ENCODE measurements at regions not wholly inside any gene's neighbourhood (a gene's known extent, or its start where the extent isn't known, plus 50 kb on each side); places are given as distances from the start of the nearest gene placed in this dataset.

DNA sequence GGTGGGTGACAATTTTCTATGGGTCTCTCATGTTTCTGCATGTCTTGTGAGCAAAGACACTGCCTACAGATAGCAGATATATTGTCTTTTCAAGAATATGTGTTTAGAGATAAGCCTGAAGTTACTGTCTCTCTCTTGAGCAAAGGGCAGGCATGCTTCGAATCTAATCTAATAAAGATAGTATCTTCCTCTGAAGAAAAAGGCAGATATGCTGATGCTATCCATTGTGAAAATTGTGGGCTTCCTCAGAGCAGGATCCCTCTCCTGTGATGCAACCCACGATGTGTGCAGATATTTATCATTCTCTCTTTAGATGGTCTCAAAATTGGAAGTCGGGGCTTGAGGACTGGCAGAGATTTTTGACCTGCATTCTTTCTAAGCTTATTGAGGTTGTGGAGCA lies 187.0 kb downstream of the DACT1 start:
- TF ChIP-seq, protein P1, sequence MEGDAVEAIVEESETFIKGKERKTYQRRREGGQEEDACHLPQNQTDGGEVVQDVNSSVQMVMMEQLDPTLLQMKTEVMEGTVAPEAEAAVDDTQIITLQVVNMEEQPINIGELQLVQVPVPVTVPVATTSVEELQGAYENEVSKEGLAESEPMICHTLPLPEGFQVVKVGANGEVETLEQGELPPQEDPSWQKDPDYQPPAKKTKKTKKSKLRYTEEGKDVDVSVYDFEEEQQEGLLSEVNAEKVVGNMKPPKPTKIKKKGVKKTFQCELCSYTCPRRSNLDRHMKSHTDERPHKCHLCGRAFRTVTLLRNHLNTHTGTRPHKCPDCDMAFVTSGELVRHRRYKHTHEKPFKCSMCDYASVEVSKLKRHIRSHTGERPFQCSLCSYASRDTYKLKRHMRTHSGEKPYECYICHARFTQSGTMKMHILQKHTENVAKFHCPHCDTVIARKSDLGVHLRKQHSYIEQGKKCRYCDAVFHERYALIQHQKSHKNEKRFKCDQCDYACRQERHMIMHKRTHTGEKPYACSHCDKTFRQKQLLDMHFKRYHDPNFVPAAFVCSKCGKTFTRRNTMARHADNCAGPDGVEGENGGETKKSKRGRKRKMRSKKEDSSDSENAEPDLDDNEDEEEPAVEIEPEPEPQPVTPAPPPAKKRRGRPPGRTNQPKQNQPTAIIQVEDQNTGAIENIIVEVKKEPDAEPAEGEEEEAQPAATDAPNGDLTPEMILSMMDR (IDR thresholded peaks at IDR 0.05; ENCODE audit: borderline replicate concordance, insufficient read depth, low read depth, low read length): no peak
- H3K4me3 ChIP-seq (ENCODE audit: low read depth, low read length): no peak overlapping the region

DNA sequence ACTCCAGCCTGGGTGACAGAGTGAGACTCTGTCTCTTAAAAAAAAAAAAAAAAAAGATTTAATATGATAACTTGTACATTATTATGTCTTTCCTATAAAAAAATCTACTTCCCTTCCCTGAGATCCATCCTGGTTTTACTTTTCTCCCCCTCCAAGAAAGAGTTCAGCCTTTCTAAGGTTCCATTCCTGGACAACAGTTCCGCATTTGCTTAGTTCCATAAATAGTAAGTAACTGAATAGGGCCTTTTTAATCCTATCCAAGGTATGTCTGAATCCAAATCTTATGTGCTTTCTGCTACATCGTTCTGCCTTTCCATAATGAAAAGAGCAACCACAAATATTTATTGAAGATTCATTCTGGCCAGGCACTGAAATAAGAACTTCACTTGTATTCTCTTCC lies 187.8 kb downstream of the DACT1 start:
- TF ChIP-seq, protein P1 (IDR thresholded peaks at IDR 0.05; ENCODE audit: borderline replicate concordance, insufficient read depth, low read depth, low read length): no peak
- H3K4me3 ChIP-seq (ENCODE audit: low read depth, low read length): no peak overlapping the region

DNA sequence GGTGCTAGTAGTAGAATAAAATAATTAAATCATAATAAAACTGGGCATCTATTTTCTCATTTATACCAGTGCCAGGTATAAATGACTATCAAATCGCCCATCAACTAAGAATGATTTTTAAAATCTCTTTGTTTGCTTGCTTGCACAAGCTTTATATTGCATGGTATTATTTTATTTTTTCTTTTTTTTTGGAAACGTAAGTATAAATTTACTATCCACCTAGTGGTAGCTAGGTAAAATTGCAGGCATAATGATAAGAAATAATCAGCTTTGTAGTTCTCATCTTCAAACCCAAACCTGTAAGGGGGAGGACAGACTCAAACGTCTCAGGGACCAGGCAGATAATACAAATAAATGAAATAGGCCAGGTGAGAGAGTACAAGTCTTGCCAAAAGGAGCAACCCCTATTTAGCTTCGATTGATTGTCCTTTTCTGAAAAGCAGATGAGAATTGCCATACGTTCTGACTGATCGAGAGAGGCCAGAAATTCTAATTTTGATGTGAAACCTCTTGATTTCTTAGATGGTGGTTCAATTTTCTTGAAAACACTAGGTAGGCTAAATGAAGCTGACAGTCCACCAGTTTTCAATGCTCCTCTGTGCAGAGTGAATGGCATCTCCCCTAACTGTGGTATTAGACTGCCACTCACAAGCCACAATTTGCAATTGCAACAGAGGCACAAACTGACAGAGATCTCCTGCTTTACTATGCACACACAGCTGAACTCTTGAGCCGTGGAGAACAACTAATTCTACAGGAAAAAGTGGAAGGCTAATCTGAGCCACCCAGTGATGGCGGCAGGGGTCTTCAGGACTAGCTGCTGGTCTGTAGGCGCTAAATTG lies 189.3 kb downstream of the DACT1 start:
- no peak overlapping the region for H3K4me3 ChIP-seq (ENCODE audit: low read depth, low read length)
- TF ChIP-seq, protein P1 (IDR thresholded peaks at IDR 0.05; ENCODE audit: borderline replicate concordance, insufficient read depth, low read depth, low read length): 0 out of 2 replicates have a peak, but pooled peaks have one; percentile 6

DNA sequence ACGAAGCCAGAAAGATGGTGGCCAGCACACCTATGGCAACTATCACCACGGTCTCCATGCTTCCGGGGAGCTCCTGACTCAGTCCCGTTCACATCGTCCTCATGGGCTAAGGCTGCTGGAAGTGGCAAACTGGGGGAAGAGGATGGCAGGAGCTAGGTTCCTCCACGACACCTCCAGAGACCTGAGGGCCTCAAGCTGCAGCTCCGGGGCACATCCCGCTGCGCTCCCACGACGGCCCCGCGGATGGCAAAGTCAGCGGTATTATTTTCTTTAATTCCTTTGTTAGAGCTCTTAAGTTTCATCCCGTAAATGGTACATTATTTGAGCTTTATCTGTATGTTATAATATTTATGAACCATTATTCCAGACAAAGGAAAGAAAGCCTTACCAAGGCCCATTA lies 190.5 kb downstream of the DACT1 start:
- H3K4me3 ChIP-seq (ENCODE audit: low read depth, low read length): no peak overlapping the region
- TF ChIP-seq, protein P1 (IDR thresholded peaks at IDR 0.05; ENCODE audit: borderline replicate concordance, insufficient read depth, low read depth, low read length): no peak

DNA sequence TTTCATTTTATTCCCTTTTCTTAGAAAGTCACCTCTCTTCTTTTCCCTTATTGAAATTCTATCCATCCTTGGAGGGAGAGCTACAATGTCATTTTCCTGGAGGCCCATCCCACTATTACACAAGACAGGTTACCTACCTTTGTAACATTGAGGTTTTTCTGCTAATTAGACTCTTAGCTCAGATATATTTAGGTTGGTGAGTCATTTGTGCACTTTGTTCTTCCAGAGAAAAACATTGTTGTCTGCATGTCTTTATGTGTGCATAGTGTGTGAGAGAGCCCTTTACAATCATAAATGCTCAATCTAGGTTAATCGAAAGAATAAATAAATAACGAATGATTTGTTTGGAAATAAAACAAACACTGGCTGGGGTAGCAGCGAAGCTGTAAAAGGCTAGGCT lies 191.8 kb downstream of the DACT1 start:
- TF ChIP-seq, protein P1 (IDR thresholded peaks at IDR 0.05; ENCODE audit: borderline replicate concordance, insufficient read depth, low read depth, low read length): no peak
- no peak overlapping the region for H3K4me3 ChIP-seq (ENCODE audit: low read depth, low read length)

DNA sequence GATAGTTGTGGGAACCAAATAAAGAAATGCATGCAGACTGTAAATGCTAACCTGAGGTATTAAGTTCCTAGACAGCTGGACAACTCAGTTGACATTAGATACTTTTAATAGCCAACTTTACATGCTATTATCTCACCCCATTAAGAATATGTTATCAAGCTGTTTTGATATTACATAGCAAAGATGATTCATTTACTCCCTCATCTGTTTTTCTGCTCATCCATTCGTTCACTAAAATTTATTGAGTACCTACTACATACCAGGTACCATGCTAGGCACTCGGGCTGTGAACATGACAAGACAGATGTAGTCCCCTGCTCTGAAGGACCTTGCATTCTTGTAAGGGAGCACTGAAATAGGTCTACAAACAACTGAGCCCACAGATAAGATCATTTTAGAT lies 192.4 kb downstream of the DACT1 start:
- TF ChIP-seq, protein P1 (IDR thresholded peaks at IDR 0.05; ENCODE audit: borderline replicate concordance, insufficient read depth, low read depth, low read length): no peak
- no peak overlapping the region for H3K4me3 ChIP-seq (ENCODE audit: low read depth, low read length)

DNA sequence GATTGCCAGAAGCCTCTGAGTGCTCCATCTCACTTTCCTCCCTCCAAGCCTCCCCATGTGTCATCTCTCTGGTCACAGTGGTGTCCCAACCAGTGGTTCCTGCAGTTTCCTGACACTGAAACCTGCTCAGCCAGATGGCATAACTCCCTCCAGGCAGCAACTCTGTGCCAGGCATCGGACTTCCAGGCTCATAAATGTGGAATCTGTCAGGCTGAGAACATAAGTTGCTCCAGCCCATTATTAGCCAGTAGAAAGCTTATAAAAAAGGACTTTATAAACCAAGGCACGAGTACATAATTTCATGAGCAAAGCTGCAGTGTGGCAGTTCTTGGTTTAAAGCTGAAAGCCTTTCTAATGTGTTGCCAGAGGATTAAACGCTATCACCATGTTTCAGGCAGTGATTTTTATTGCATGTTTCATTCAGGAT lies 194.3 kb downstream of the DACT1 start:
- TF ChIP-seq, protein P1 (IDR thresholded peaks at IDR 0.05; ENCODE audit: borderline replicate concordance, insufficient read depth, low read depth, low read length): no peak
- no peak overlapping the region for H3K4me3 ChIP-seq (ENCODE audit: low read depth, low read length)

Measured in GM12875 (cell line).